Cardiac fibroblast (primary cell): ENCODE measurements at regions not wholly inside any gene's neighbourhood (a gene's known extent, or its start where the extent isn't known, plus 50 kb on each side); places are given as distances from the start of the nearest gene placed in this dataset.
"Not testable (repeated sequence)": the region's sequence is repeated elsewhere in the genome, so short reads cannot be mapped to it uniquely, and the experiment has no call there.

Source experiments
- DNase-seq, 2 donors: peaks; one replicate each; pipeline versions ENCODE4 v3.0.0 to v3.0.0-alpha.2; 2010; ENCODE audit warnings: low read depth in 2 of 2
- H3K4me3 ChIP-seq, 2 donors: replicated peaks in 1 of 2; 1 replicate in 1 of 2; 2 replicates in 1 of 2; pipeline ENCODE4 v1.5.1; 2011; ENCODE audit warnings: low read depth in 2 of 2, low read length in 2 of 2, mild to moderate bottlenecking in 2 of 2, moderate library complexity in 1 of 2
- CTCF ChIP-seq: IDR thresholded peaks from one replicate; pipeline ENCODE4 v1.5.1; 2011; ENCODE audit warnings: low read depth, mild to moderate bottlenecking, low read length, inconsistent platforms

- DNase-seq: peak in 1 of 2 donors; percentile 31
Measured at GRCh38 chr17:72460711-72461110, 339.9 kb downstream of the SOX9 start.

GRCh38 chr17:72461757-72462156 is 340.9 kb downstream of the SOX9 start:
- H3K4me3 ChIP-seq: no peak overlapping the region
- no peak for DNase-seq
- no peak for TF ChIP-seq CTCF

More at GRCh38 chr17:72460711-72461110, 339.9 kb downstream of the SOX9 start:
- TF ChIP-seq CTCF: no peak
- H3K4me3 ChIP-seq: no peak overlapping the region

DNA sequence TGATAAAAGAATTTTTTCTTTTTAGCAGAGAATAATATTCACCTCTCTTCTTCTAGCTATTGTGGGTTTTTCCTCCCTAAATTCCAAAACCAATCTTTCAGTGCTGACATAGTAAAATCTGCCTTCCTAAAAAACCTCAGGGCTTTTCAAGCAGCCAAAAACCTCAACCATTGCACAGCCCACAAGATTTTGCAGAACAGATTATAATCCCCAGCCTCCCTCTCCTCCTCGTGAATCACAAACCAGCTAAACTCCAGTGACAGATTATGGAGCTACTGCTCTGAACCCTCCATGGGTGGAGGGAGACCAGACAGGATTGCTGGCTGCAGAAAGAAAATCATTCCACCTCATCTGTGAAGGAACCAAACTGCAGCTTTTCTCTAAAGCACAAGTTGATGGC is 341.6 kb downstream of the SOX9 start:
- no peak overlapping the region for H3K4me3 ChIP-seq
- DNase-seq: peak in 1 of 2 donors; percentile 15
- no peak for TF ChIP-seq CTCF

GRCh38 chr17:72462814-72463213 is 342.0 kb downstream of the SOX9 start:
- DNase-seq: no peak
- H3K4me3 ChIP-seq: no peak overlapping the region
- no peak for TF ChIP-seq CTCF

- no peak overlapping the region for H3K4me3 ChIP-seq
- no peak for TF ChIP-seq CTCF
- no peak for DNase-seq
Measured at GRCh38 chr17:72463287-72464102, 342.7 kb downstream of the SOX9 start.

DNA sequence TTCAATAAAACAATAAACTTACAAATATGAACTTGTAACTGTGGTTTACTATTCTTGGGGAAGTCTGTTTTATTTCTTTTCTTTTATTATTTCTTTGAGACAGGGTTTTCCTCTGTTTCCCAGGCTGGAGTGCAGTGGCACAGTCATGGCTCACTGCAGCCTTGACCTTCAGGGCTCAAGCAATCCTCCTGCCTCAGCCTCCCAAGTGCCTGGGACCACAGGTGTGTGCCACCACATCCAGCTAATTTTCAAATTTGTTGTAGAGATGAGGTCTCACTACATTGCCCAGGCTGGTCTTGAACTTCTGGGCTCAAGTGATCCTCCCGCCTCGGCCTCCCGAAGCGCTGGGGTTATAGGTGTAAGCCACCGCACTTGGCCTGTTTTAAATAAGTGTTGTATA is 343.4 kb downstream of the SOX9 start:
- DNase-seq: not testable (repeated sequence)

GRCh38 chr17:72465191-72466024 is 344.6 kb downstream of the SOX9 start:
- no peak for TF ChIP-seq CTCF
- H3K4me3 ChIP-seq: no peak overlapping the region
- peak; percentile 49 to 90 for DNase-seq

More for the DNA sequence above, 343.4 kb downstream of the SOX9 start:
- not testable (repeated sequence) for H3K4me3 ChIP-seq
